ENCODE measurements at regions not wholly inside any gene's neighbourhood (a gene's known extent, or its start where the extent isn't known, plus 50 kb on each side); places are given as distances from the start of the nearest gene placed in this dataset.

DNA sequence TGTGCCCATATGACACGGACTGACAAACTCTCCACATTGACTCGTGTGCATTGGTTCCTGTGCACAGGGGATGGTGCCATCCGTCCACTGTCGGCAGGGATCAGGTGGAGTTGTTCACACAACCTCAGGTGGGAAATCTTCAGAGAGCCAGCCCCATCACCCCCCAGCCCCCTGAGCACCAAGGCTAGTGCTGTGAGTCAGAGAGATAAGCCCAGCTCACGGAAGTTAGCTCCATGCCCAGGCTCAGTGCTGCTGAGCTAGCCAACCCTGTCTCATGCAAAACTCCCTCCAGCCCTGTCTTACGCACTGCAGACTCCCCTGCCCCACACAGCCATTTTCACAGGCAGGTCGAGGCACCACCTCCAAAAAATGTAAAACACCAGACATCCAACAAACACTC, 139.0 kb upstream of the NGF start:
- TF ChIP-seq POLR2A (IDR thresholded peaks at IDR 0.05) (no peak), CTCF (IDR thresholded peaks at IDR 0.05) (no peak)

Data from esophagus squamous epithelium (tissue), 4 donors.